PC-3 (cell line): ENCODE measurements at regions not wholly inside any gene's neighbourhood (a gene's known extent, or its start where the extent isn't known, plus 50 kb on each side); places are given as distances from the start of the nearest gene placed in this dataset.

Source experiments
- ATAC-seq: fragments of 200-7000 bp; cut with Tn5 transposase; 2 replicates; pipeline ENCODE4 v1.9.1; 2020; ENCODE audit warnings: mild to moderate bottlenecking, moderate library complexity
- BruUV-seq: library from RNA; stranded (reverse); fragments of 400-500 nt; replicated peaks from 2 replicates; lab custom pipeline; 2021; lab: Mats Ljungman, UMichigan
- CTCF ChIA-PET: fragments of 300-600 bp; sonication (Branson Sonifier 250); formaldehyde crosslinking; loops from one replicate; lab custom pipeline; 2022; ENCODE audit warnings: antibody characterized with exemption; lab: Charles Lee
- POLR2A ChIA-PET: fragments of 300-600 bp; sonication (Branson Sonifier 250); formaldehyde crosslinking; loops from one replicate; lab custom pipeline; 2022; ENCODE audit warnings: antibody characterized with exemption; ENCODE audit not compliant: unreplicated experiment; lab: Charles Lee
- DNase-seq: peaks from one replicate; pipeline ENCODE4 v3.0.0-alpha.2; 2015
- H2AFZ ChIP-seq: fragments of 300-600 bp; sonication (generic); 2 replicates; pipeline ENCODE4 v1.6.0; 2016; ENCODE audit warnings: antibody characterized with exemption, low read length
- H3F3A ChIP-seq: fragments of 300-600 bp; sonication (generic); one replicate; pipeline ENCODE4 v1.6.0; 2017; ENCODE audit warnings: antibody characterized with exemption, low read length, control low read depth, mild to moderate bottlenecking; ENCODE audit not compliant: unreplicated experiment
- H3K27ac ChIP-seq: fragments of 300-600 bp; sonication (generic); 2 replicates; pipeline ENCODE4 v1.5.1; 2016; ENCODE audit warnings: mild to moderate bottlenecking, low read length
- H3K27me3 ChIP-seq: fragments of 300-600 bp; sonication (generic); 2 replicates; pipeline ENCODE4 v1.6.1; 2016; ENCODE audit warnings: low read length, mixed read lengths
- H3K36me3 ChIP-seq: fragments of 300-600 bp; sonication (generic); 2 replicates; pipeline ENCODE4 v1.6.1; 2016; ENCODE audit warnings: low read depth, mixed run types, low read length, mixed read lengths
- H3K4me1 ChIP-seq: fragments of 300-600 bp; sonication (generic); 2 replicates; pipeline ENCODE4 v1.5.1; 2016; ENCODE audit warnings: low read length; ENCODE audit not compliant: insufficient read depth
- H3K4me2 ChIP-seq: fragments of 300-600 bp; sonication (generic); 2 replicates; pipeline ENCODE4 v1.6.0; 2016; ENCODE audit warnings: low read length
- H3K4me3 ChIP-seq: fragments of 300-600 bp; sonication (generic); 2 replicates; pipeline ENCODE4 v1.5.1; 2016; ENCODE audit warnings: mild to moderate bottlenecking, low read length, mixed read lengths
- H3K79me2 ChIP-seq: fragments of 300-600 bp; sonication (generic); 2 replicates; pipeline ENCODE4 v1.6.1; 2017; ENCODE audit warnings: low read length, mixed read lengths
- H3K9ac ChIP-seq: fragments of 300-600 bp; sonication (generic); 2 replicates; pipeline ENCODE4 v1.6.0; 2016; ENCODE audit warnings: mild to moderate bottlenecking, low read length
- H3K9me2 ChIP-seq: fragments of 300-600 bp; sonication (generic); replicated peaks from 2 replicates; pipeline ENCODE4 v1.6.1; 2016; ENCODE audit warnings: mixed run types, low read length, mixed read lengths
- H3K9me3 ChIP-seq: fragments of 300-600 bp; sonication (generic); 2 replicates; pipeline ENCODE4 v1.6.1; 2016; ENCODE audit warnings: low read length, mixed read lengths
- H4K20me1 ChIP-seq: fragments of 300-600 bp; sonication (generic); 2 replicates; pipeline ENCODE4 v1.6.1; 2016; ENCODE audit warnings: low read length, mixed read lengths
- EZH2 ChIP-seq: fragments of 300-600 bp; sonication (generic); IDR thresholded peaks from one replicate; pipeline ENCODE4 v1.6.1; 2017; ENCODE audit warnings: antibody characterized with exemption, mild to moderate bottlenecking, low read length; ENCODE audit not compliant: unreplicated experiment
- EZH2phosphoT487 ChIP-seq: fragments of 300-600 bp; sonication (generic); IDR thresholded peaks from 2 replicates; pipeline ENCODE4 v1.6.1; 2018; ENCODE audit warnings: mild to moderate bottlenecking, antibody characterized with exemption, low read length, borderline replicate concordance
- intact Hi-C: fragments of 100-400 bp; cut with micrococcal nuclease; formaldehyde crosslinking; loops from 2 replicates; pipeline ENCODE4 v1.9.0; 2023
- TF ChIP-seq, protein P1 (sequence below): fragments of 300-600 bp; sonication (generic); conservative IDR thresholded peaks from 2 replicates; pipeline ENCODE4 v1.5.1; 2017; ENCODE audit warnings: antibody characterized with exemption, low read depth, mild to moderate bottlenecking, low read length

DNA sequence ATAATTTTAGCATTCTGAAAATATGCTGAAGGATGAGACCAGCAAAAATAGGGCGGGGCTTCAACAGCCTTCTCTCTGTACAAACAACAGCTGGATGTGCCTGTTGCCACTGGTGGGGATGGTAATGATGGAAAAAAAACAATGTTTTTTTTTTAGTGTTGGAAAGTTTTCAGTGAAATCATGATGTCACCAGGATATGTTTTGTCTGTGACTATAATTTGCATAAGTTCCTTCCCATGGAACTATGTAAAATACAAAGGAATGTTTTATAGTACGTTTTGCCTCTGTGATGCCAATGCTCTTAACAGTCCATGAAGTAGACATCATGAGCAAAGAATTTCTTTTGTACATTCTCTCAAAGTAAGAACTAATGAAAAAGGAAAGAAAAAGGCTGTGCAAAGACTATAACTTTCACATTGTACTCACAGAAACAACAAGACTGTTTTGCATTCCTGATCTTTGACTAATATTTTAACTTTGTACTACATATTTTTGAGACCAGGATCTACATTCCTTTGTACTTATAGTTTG is 589.7 kb downstream of the SPRY1 start:
- intact Hi-C loops = loop anchor here (1.0 to 10.0 kb wide), 3 partner anchors 31 to 312 kb away; no protein-coding TSS in a partner anchor

DNA sequence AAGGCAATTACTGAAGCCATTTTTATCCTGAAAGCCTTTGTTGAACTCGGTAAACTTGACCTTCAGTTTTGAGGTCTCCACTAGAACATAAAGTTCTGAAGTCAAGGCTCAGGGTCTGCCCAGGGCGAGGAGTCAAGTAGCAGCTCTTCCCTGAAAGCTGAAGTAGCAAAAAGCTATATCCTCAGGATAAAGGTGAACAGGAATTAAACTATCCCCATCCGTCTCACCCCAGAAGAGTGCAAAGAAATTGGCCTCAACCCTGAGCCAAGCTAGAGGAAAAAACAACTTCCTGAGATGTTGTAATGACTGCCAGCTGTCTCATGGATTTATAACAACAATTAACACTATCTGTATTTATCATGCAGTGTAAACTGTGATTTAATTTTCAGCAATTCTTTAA is 590.8 kb downstream of the SPRY1 start:
- Histone ChIP-seq H3K9me2 (no peaks in the 10 kb centered on the region), H3F3A (peaks cover 7% of the 10 kb centered on the region), H3K9me3 (no peaks in the 10 kb centered on the region), H3K27ac (no peak overlapping the region), H3K79me2 (no peaks in the 10 kb centered on the region), H4K20me1 (no peaks in the 10 kb centered on the region), H3K27me3 (no peaks in the 10 kb centered on the region), H3K4me3 (no peak overlapping the region), H3K36me3 (no peaks in the 10 kb centered on the region), H2AFZ (no peak overlapping the region), H3K9ac (no peak overlapping the region), H3K4me1 (peaks cover 21% of the 10 kb centered on the region), H3K4me2 (no peak overlapping the region)
- no peak for ATAC-seq
- ChIA-PET CTCF (no interaction called here), POLR2A (no interaction called here)
- no peak for TF ChIP-seq EZH2phosphoT487
- no peak for TF ChIP-seq EZH2
- TF ChIP-seq, protein P1, sequence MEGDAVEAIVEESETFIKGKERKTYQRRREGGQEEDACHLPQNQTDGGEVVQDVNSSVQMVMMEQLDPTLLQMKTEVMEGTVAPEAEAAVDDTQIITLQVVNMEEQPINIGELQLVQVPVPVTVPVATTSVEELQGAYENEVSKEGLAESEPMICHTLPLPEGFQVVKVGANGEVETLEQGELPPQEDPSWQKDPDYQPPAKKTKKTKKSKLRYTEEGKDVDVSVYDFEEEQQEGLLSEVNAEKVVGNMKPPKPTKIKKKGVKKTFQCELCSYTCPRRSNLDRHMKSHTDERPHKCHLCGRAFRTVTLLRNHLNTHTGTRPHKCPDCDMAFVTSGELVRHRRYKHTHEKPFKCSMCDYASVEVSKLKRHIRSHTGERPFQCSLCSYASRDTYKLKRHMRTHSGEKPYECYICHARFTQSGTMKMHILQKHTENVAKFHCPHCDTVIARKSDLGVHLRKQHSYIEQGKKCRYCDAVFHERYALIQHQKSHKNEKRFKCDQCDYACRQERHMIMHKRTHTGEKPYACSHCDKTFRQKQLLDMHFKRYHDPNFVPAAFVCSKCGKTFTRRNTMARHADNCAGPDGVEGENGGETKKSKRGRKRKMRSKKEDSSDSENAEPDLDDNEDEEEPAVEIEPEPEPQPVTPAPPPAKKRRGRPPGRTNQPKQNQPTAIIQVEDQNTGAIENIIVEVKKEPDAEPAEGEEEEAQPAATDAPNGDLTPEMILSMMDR = no peak
- DNase-seq = no peak
- intact Hi-C loops = loop anchor here (5.0 to 10.0 kb wide), 2 partner anchors 215 to 313 kb away; no protein-coding TSS in a partner anchor
- BruUV-seq = no TSS peak

More for the DNA sequence above, 589.7 kb downstream of the SPRY1 start:
- no peaks in the 10 kb centered on the region for H3K36me3 ChIP-seq
- no peaks in the 10 kb centered on the region for H3K27me3 ChIP-seq
- H4K20me1 ChIP-seq = no peaks in the 10 kb centered on the region
- H3K4me3 ChIP-seq = peak overlapping the region; percentile 32; the same call in 1 of the 2 replicates
- CTCF ChIA-PET = no interaction called here
- POLR2A ChIA-PET = no interaction called here
- DNase-seq = peak; percentile 72
- H2AFZ ChIP-seq = 0 out of 2 replicates have a peak overlapping the region, but pooled peaks have one; percentile 28
- peak overlapping the region; percentile 67 for H3K4me2 ChIP-seq
- peaks cover 21% of the 10 kb centered on the region for H3K4me1 ChIP-seq
- no peak overlapping the region for H3K9ac ChIP-seq
- TF ChIP-seq EZH2phosphoT487 (no peak), EZH2 (no peak)
- TF ChIP-seq, protein P1 = no peak
- H3K27ac ChIP-seq = peak overlapping the region; percentile 27
- no TSS peak for BruUV-seq
- H3F3A ChIP-seq = peaks cover 7% of the 10 kb centered on the region
- H3K79me2 ChIP-seq = no peaks in the 10 kb centered on the region
- peak; percentile 79 for ATAC-seq
- H3K9me3 ChIP-seq = no peaks in the 10 kb centered on the region
- no peaks in the 10 kb centered on the region for H3K9me2 ChIP-seq

DNA sequence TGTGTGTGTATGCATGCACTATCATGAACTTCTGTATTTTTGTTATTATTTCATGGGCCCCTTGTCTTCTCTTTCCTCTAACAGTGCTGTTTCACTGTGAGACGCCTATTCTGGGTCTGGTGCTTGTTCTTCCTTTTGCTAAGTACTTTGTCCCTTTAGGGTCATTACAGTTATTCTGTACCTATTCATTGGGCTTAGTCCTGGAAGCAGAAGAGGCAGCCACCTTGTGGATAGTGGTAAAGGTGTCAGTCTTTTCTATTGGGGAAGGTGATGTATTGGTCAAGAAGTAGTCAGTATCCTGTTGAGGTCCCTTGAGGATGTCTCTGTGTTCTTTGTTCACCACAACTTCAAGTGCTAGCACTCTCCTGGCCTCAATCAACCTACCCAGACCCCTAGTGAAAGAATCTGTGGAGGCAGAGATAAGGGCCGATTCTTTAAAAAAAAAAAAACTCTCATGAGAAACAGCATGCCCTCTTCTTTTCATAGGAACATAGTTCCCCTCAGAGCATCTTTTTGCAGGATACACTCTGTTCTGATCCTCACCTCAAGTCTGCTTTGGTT is 593.8 kb downstream of the SPRY1 start:
- ChIA-PET CTCF (no interaction called here), POLR2A (no interaction called here)
- Histone ChIP-seq H3K4me2 (no peak overlapping the region), H3K27me3 (no peaks in the 10 kb centered on the region), H3K9me2 (no peaks in the 10 kb centered on the region), H3K27ac (no peak overlapping the region), H3K36me3 (no peaks in the 10 kb centered on the region), H4K20me1 (no peaks in the 10 kb centered on the region), H3K4me1 (peaks cover 21% of the 10 kb centered on the region), H3F3A (peaks cover 7% of the 10 kb centered on the region), H3K4me3 (no peak overlapping the region), H3K9ac (no peak overlapping the region), H2AFZ (no peak overlapping the region), H3K9me3 (no peaks in the 10 kb centered on the region), H3K79me2 (no peaks in the 10 kb centered on the region)
- intact Hi-C loops = loop anchor here (5.0 kb wide), 1 partner anchor 122 kb away; no protein-coding TSS in a partner anchor
- TF ChIP-seq EZH2phosphoT487 (no peak), EZH2 (no peak)
- TF ChIP-seq, protein P1 = no peak
- BruUV-seq = no TSS peak
- DNase-seq (no peak), ATAC-seq (0 out of 2 replicates have a peak, but pooled peaks have one; percentile 20)
